Duodenal mucosa (tissue), 2 donors: ENCODE measurements at regions not wholly inside any gene's neighbourhood (a gene's known extent, or its start where the extent isn't known, plus 50 kb on each side); places are given as distances from the start of the nearest gene placed in this dataset.

Experiments used
- H3K27ac ChIP-seq: one replicate; pipeline ENCODE4 v1.7.0; 2013; ENCODE audit warnings: low read depth, low read length
- H3K27me3 ChIP-seq, 2 donors: one replicate each; pipeline ENCODE4 v1.7.0; 2013; ENCODE audit warnings: low read length in 2 of 2, control low read depth in 1 of 2; ENCODE audit not compliant: insufficient read depth in 2 of 2, control insufficient read depth in 1 of 2
- H3K36me3 ChIP-seq, 2 donors: one replicate each; pipeline ENCODE4 v1.7.0; 2013; ENCODE audit warnings: low read length in 2 of 2, control low read depth in 1 of 2; ENCODE audit not compliant: insufficient read depth in 2 of 2, control insufficient read depth in 1 of 2
- H3K4me1 ChIP-seq, 2 donors: one replicate each; pipeline ENCODE4 v1.7.0; 2013; ENCODE audit warnings: low read length in 2 of 2, control low read depth in 1 of 2; ENCODE audit not compliant: insufficient read depth in 2 of 2, control insufficient read depth in 1 of 2
- H3K4me3 ChIP-seq, 2 donors: one replicate each; pipeline ENCODE4 v1.7.0; 2013; ENCODE audit warnings: low read length in 2 of 2, low read depth in 1 of 2
- H3K9ac ChIP-seq, 2 donors: one replicate each; pipeline ENCODE4 v1.7.0; 2013; ENCODE audit warnings: low read length in 2 of 2, low read depth in 1 of 2
- H3K9me3 ChIP-seq, 2 donors: one replicate each; pipeline ENCODE4 v1.7.0; 2013; ENCODE audit warnings: low read length in 2 of 2, control low read depth in 1 of 2; ENCODE audit not compliant: control insufficient read depth in 1 of 2

DNA sequence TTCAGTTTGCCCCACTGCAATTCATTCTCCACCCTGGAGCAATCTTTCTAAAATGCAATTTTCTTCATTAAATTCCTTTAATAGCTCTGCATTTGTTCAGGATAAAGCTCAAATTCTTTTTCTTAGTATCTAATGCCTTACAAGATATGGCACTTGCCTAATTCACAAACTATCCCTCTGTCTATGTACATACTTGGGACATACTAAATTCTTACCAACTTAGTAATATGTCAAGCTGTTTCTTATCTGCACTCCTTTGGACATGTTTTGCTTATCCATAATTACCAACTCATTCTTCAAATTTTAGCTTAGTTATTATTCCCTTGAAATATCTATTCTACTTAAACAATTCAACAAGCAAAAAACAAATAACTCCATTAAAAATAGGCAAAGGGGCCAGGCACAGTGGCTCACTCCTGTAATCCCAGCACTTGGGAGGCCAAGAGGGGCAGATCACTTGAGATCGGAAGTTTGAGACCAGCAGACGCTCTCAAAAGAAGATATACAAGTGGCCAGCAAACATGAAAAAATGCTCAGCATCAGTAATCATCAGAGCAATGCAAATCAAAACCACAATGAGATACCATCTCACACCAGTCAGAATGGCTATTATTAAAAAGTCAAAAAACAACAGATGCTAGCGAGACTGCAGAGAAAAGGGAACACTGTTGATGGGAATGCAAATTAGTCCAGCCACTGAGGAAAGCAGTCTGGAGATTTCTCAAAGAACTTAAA is 96.9 kb downstream of the FAM76B start:
- Histone ChIP-seq H3K4me3 (no peak overlapping the region), H3K27me3 (no peaks in the 10 kb centered on the region), H3K36me3 (no peaks in the 10 kb centered on the region), H3K9me3 (no peaks in the 10 kb centered on the region), H3K27ac (no peak overlapping the region), H3K4me1 (no peaks in the 10 kb centered on the region), H3K9ac (no peak overlapping the region)

DNA sequence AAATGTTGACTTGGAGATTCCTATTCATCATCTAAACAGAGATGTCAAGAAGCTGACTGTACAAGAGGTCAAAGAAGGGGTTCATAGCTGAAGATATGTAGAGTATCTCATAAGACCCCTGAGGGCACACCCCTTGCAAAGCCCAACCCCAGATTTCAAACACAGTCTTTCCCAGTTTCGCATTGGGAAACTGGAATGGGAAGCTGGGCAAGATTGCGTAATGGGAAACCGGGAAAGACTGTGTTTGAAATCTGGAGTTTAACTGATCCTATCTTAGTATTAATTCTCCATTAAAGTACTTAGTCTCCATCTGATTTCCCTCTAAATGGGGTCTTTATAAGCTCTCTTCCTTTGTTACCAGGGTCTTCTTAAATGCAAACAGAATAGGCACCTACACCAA is 99.5 kb downstream of the FAM76B start:
- H3K27me3 ChIP-seq = no peaks in the 10 kb centered on the region
- no peaks in the 10 kb centered on the region for H3K9me3 ChIP-seq
- H3K9ac ChIP-seq = no peak overlapping the region
- no peak overlapping the region for H3K4me3 ChIP-seq
- H3K36me3 ChIP-seq = no peaks in the 10 kb centered on the region
- H3K4me1 ChIP-seq = no peaks in the 10 kb centered on the region
- no peak overlapping the region for H3K27ac ChIP-seq

DNA sequence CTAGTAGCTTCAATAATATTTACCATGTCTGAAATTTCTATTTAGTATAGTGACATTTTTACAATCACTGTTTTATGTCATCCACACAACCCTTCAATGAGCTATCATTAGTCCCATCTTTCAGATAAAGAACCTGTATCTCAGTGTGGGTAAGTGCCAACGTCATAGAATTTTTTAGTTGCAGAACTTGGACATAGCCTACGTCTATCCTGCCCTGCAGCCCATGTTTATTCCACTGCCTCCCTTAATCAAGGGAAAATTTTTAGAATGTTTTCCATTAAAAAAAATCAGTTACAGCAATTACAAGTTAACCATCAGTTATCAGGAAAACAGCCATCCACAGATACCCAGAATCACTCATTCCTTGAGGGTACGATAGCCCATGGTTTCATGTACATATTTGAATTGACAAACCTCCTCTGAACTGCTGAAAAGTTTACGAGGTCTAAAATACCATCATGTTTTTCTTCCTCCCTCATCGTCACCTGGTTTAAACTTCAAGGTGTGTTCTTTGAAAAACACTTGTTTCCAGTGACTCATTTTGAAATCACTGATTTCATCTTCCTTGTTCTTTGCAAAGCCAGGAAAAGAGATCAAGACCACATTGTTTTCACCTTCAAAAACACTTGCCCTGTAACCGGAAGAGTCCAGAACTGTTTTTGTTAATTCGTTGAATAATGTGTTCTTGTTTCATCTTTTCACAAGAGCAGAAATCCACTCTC is 100.9 kb downstream of the FAM76B start:
- no peaks in the 10 kb centered on the region for H3K9me3 ChIP-seq
- H3K27ac ChIP-seq = no peak overlapping the region
- H3K4me1 ChIP-seq = no peaks in the 10 kb centered on the region
- no peaks in the 10 kb centered on the region for H3K36me3 ChIP-seq
- H3K9ac ChIP-seq = no peak overlapping the region
- no peak overlapping the region for H3K4me3 ChIP-seq
- no peaks in the 10 kb centered on the region for H3K27me3 ChIP-seq

DNA sequence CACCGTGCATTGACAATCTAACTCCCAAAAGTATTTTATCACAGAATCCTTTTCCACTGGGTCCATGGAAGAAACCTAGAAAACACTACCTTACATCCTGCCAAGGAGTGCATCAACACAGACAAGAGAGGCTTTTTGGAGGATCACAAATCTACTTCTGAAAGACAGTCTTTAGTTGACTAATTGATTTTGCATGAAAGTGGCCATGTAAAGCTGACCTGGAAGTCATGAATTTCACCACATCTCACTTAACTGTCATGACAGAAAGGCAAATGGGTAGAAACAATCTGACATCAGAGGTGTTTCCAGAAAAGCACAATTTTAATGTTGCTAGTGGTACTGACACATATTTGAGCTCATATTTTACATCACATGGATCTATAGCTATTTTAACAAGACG is 101.6 kb downstream of the FAM76B start:
- Histone ChIP-seq H3K27me3 (no peaks in the 10 kb centered on the region), H3K4me1 (no peaks in the 10 kb centered on the region), H3K36me3 (no peaks in the 10 kb centered on the region), H3K9ac (no peak overlapping the region), H3K9me3 (no peaks in the 10 kb centered on the region), H3K4me3 (no peak overlapping the region), H3K27ac (no peak overlapping the region)

DNA sequence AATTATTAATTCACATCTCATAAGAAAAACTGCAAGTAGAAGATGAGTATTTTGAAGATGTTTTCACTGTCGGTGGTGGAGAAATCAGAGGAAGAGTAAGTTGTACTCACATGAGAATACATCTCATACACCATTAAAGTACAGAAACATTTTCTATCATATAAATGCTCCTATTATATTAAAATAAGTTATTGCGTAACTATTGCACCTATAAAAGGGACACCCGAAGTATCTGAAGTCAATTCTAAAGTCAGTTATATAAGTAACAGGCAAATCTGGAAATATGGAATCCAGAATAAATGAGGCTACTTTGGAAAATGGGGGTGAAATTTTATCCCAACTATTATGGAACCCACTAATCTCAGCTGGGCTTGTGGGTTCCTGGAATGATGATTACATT is 103.3 kb downstream of the FAM76B start:
- Histone ChIP-seq H3K36me3 (no peaks in the 10 kb centered on the region), H3K9me3 (no peaks in the 10 kb centered on the region), H3K4me1 (no peaks in the 10 kb centered on the region), H3K27me3 (no peaks in the 10 kb centered on the region), H3K9ac (no peak overlapping the region), H3K27ac (no peak overlapping the region), H3K4me3 (no peak overlapping the region)

DNA sequence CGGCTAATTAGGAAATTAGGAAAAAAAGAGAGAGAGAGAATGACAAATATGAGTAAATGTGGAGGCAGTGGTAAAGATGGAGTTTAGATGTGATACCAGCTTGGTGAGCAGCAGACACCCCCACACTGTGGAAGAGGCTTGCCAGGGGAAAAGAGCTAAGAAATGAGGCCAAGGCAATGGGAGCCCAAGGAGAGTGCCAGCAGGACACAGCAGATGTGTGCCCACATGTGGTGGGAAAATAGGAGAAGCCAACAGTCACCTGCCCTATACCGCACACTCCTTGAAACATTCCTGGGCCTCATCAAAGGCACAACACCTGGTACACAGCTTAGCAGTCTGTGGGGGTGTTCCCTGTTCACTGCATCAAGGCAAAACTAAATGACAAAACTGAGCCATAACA is 104.9 kb downstream of the FAM76B start:
- no peaks in the 10 kb centered on the region for H3K9me3 ChIP-seq
- no peaks in the 10 kb centered on the region for H3K4me1 ChIP-seq
- H3K4me3 ChIP-seq = no peak overlapping the region
- H3K27me3 ChIP-seq = no peaks in the 10 kb centered on the region
- H3K36me3 ChIP-seq = no peaks in the 10 kb centered on the region
- H3K27ac ChIP-seq = no peak overlapping the region
- H3K9ac ChIP-seq = no peak overlapping the region

DNA sequence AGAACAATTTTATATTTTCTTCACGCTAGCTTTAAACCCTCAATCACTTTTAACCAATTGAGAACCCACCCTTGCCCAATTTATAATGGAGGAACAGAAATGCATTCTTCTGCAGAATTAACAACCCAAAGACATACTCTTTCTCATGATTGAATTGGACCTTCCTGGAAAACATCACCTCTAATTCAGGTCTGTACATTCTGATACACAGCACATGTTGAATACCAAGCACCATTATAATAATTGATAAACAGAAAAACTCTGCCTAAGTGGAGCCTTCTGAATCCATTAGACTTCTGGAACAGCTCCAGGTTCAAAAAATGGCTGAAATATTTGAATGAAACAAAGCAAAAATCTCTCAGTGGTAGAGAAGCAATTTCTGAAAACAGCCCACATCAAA is 105.4 kb downstream of the FAM76B start:
- Histone ChIP-seq H3K27me3 (no peaks in the 10 kb centered on the region), H3K9ac (no peak overlapping the region), H3K36me3 (no peaks in the 10 kb centered on the region), H3K9me3 (no peaks in the 10 kb centered on the region), H3K4me1 (no peaks in the 10 kb centered on the region), H3K27ac (no peak overlapping the region), H3K4me3 (no peak overlapping the region)

DNA sequence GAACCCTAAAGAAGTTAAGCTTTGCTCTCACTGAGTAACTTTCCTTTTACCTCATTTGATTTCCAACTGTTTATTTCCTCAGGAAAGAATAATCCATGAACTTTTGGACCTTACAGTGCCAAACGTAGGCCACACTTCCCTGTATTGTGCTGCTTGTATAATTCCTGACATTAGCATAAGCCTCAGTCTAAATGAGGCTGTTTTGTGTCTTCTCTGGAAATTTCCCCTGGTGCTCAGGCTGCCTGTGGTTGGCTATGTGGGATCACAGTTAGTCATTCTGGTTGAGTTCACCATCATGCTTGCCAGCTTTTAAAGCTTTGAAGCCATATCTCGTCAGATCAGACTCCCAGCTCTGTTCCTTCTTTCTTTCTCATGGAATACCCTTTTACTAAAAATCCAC is 107.0 kb downstream of the FAM76B start:
- no peaks in the 10 kb centered on the region for H3K27me3 ChIP-seq
- H3K4me3 ChIP-seq = no peak overlapping the region
- no peak overlapping the region for H3K9ac ChIP-seq
- no peaks in the 10 kb centered on the region for H3K9me3 ChIP-seq
- no peaks in the 10 kb centered on the region for H3K36me3 ChIP-seq
- H3K4me1 ChIP-seq = no peaks in the 10 kb centered on the region
- no peak overlapping the region for H3K27ac ChIP-seq

DNA sequence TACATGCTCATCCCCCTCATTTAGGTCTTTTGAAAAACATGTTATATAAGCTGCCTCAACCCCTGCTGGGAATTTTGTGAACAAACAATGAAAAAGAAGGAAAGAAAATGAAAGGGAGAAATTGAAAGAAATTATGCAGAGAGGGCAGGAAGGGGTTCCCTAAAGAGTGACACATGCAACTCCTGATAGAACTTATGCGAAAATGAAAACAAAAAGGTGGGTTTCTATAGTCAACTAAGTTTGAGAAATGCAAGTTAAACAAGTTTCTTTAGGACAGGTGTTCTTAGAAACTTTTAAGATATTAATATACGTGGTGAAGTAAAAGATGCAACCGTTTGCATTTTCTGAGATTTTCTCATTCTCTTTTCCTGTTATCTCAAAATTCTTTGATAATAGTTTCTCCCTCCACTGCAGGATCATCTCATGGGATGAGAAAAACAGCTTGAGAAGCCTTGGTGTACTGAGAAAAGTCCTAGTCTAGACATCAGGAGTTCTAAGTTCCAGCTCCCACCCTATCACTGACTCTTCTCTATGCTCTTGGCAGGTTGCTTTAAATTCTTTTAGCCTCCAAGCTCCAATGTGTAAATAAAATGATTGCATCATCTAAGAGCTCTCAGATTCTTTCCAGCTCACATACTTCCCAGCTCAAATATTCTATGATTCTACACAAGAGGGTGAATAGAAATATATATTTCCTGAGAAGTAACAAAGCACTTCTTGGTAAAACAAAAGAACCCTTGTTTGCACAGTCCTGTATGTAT is 109.2 kb downstream of the FAM76B start:
- H3K27me3 ChIP-seq = no peaks in the 10 kb centered on the region
- H3K4me1 ChIP-seq = no peaks in the 10 kb centered on the region
- H3K36me3 ChIP-seq = no peaks in the 10 kb centered on the region
- H3K9me3 ChIP-seq = no peaks in the 10 kb centered on the region
- H3K4me3 ChIP-seq = no peak overlapping the region
- H3K27ac ChIP-seq = no peak overlapping the region
- H3K9ac ChIP-seq = no peak overlapping the region

DNA sequence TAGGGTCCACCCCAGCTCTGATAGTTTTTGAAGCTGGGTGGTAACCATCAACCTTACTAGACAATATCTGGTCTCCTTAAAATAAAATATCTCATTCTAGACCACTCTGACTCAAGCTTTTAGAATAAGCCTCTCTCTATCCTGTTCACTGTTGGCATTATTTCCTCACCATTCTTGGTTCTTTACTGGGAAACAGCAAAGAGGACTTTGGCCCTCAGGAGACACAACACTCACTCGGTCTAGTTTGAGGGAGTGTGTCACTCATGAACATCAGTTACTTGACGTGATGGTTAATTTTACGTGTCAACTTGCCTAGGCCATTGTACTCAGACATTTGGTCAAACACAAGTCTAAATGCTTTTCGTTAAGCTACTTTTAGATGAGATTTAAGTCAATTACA is 110.6 kb downstream of the FAM76B start:
- Histone ChIP-seq H3K27me3 (no peaks in the 10 kb centered on the region), H3K27ac (no peak overlapping the region), H3K4me1 (no peaks in the 10 kb centered on the region), H3K9ac (no peak overlapping the region), H3K4me3 (no peak overlapping the region), H3K36me3 (no peaks in the 10 kb centered on the region), H3K9me3 (no peaks in the 10 kb centered on the region)
